Lower leg skin (tissue), 4 donors: ENCODE measurements at regions not wholly inside any gene's neighbourhood (a gene's known extent, or its start where the extent isn't known, plus 50 kb on each side); places are given as distances from the start of the nearest gene placed in this dataset.

Experiments used
- DNase-seq, 2 donors: peaks; one replicate each; pipeline ENCODE4 v3.0.0-alpha.2; 2019; ENCODE audit warnings: low spot score in 2 of 2
- H3K4me3 ChIP-seq: fragments of 200-600 bp; sonication (generic); 2 replicates; pipeline ENCODE4 v1.5.1; 2017; ENCODE audit warnings: mild to moderate bottlenecking, low read depth; ENCODE audit not compliant: poor library complexity, severe bottlenecking
- CTCF ChIP-seq, 3 donors: fragments of 450-650 bp; IDR thresholded peaks; one replicate each; pipeline ENCODE4 v1.5.1; 2016; ENCODE audit warnings: antibody characterized with exemption in 3 of 3, mild to moderate bottlenecking in 3 of 3, moderate library complexity in 2 of 3
- POLR2A ChIP-seq, 2 donors: fragments of 450-650 bp; IDR thresholded peaks; one replicate each; pipeline ENCODE4 v1.6.1; 2016 to 2017; ENCODE audit warnings: antibody characterized with exemption in 2 of 2, mild to moderate bottlenecking in 1 of 2, moderate library complexity in 1 of 2
- WGBS, 2 donors: methylation state at CpG; one replicate each; pipeline ENCODE4 v1.1.5; 2018; 5-methylcytosine and 5-hydroxymethylcytosine counted together
- intact Hi-C: fragments of 100-400 bp; cut with DNase I; formaldehyde crosslinking; loops from one replicate; pipeline ENCODE4 v1.15.0; 2023; ENCODE audit warnings: low total_unique reads

GRCh38 chr5:103498800-103499551, 63.6 kb downstream of the NUDT12 start:
- TF ChIP-seq CTCF (IDR thresholded peaks at IDR 0.05) (no peak), POLR2A (IDR thresholded peaks at IDR 0.05) (no peak)
- intact Hi-C loops = no loop called here
- no peak for DNase-seq
- WGBS, 2 donors = 63 to 74% methylated on average over 10 of the region's 10 CpGs
- no peak overlapping the region for H3K4me3 ChIP-seq

GRCh38 chr5:103498211-103498610, 64.4 kb downstream of the NUDT12 start:
- intact Hi-C loops = no loop called here
- 53 to 54% methylated on average over 1 of the region's 1 CpG for WGBS, 2 donors
- H3K4me3 ChIP-seq = no peak overlapping the region
- no peak for DNase-seq
- TF ChIP-seq POLR2A (IDR thresholded peaks at IDR 0.05) (no peak), CTCF (IDR thresholded peaks at IDR 0.05) (no peak)

GRCh38 chr5:103497781-103498180, 64.8 kb downstream of the NUDT12 start:
- intact Hi-C loops = no loop called here
- TF ChIP-seq POLR2A (IDR thresholded peaks at IDR 0.05) (no peak), CTCF (IDR thresholded peaks at IDR 0.05) (no peak)
- no peak overlapping the region for H3K4me3 ChIP-seq
- WGBS, 2 donors = 61 to 62% methylated on average over 3 of the region's 3 CpGs
- no peak for DNase-seq

GRCh38 chr5:103490030-103490739, 72.4 kb downstream of the NUDT12 start:
- intact Hi-C loops = no loop called here
- no peak for DNase-seq
- 61 to 63% methylated on average over 4 of the region's 4 CpGs for WGBS, 2 donors

GRCh38 chr5:103489307-103489706, 73.3 kb downstream of the NUDT12 start:
- intact Hi-C loops = loop anchor here (5.0 kb wide), 1 partner anchor 237 kb away; no protein-coding TSS in a partner anchor
- TF ChIP-seq CTCF (IDR thresholded peaks at IDR 0.05) = no peak
- TF ChIP-seq POLR2A (IDR thresholded peaks at IDR 0.05) = no peak
- WGBS, 2 donors = 50 to 55% methylated on average over 2 of the region's 2 CpGs
- no peak overlapping the region for H3K4me3 ChIP-seq
- DNase-seq = no peak

More at GRCh38 chr5:103490030-103490739, 72.4 kb downstream of the NUDT12 start:
- TF ChIP-seq POLR2A (IDR thresholded peaks at IDR 0.05) (no peak), CTCF (IDR thresholded peaks at IDR 0.05) (no peak)
- no peak overlapping the region for H3K4me3 ChIP-seq
